NCI-H1105 (cell line): ENCODE measurements at regions not wholly inside any gene's neighbourhood (a gene's known extent, or its start where the extent isn't known, plus 50 kb on each side); places are given as distances from the start of the nearest gene placed in this dataset.

ENCODE experiments used
- DNase-seq: peaks from one replicate; lab custom pipeline; 2025; lab: John Stamatoyannopoulos, UW

GRCh38 chr3:193848547-193848946 is 255.5 kb downstream of the OPA1 start:
- no peak for DNase-seq

- no peak for DNase-seq
Measured at GRCh38 chr3:193850084-193850619, 257.1 kb downstream of the OPA1 start.

GRCh38 chr3:193851428-193851847 is 258.4 kb downstream of the OPA1 start:
- no peak for DNase-seq

- DNase-seq: no peak
Measured at GRCh38 chr3:193851941-193852674, 259.1 kb downstream of the OPA1 start.

- no peak for DNase-seq
Measured at GRCh38 chr3:193852901-193853300, 259.9 kb downstream of the OPA1 start.

- DNase-seq: no peak
Measured at GRCh38 chr3:193853511-193854219, 260.7 kb downstream of the OPA1 start.

GRCh38 chr3:193857996-193858395 is 265.0 kb downstream of the OPA1 start:
- no peak for DNase-seq

- DNase-seq: no peak
Measured at GRCh38 chr3:193859195-193859594, 266.2 kb downstream of the OPA1 start.

- DNase-seq: no peak
Measured at GRCh38 chr3:193861012-193861411, 268.0 kb downstream of the OPA1 start.

GRCh38 chr3:193862843-193863242 is 269.8 kb downstream of the OPA1 start:
- no peak for DNase-seq

- DNase-seq: no peak
Measured at GRCh38 chr3:193863657-193864357, 270.8 kb downstream of the OPA1 start.

GRCh38 chr3:193865339-193865738 is 270.6 kb upstream of the HES1 start:
- DNase-seq: no peak

- no peak for DNase-seq
Measured at GRCh38 chr3:193865896-193866480, 270.0 kb upstream of the HES1 start.

- no peak for DNase-seq
Measured at GRCh38 chr3:193868590-193868989, 267.4 kb upstream of the HES1 start.

- DNase-seq: no peak
Measured at GRCh38 chr3:193869221-193870201, 266.4 kb upstream of the HES1 start.

- DNase-seq: no peak
Measured at GRCh38 chr3:193870376-193871219, 265.4 kb upstream of the HES1 start.

GRCh38 chr3:193871220-193871485 is 264.8 kb upstream of the HES1 start:
- no peak for DNase-seq

- no peak for DNase-seq
Measured at GRCh38 chr3:193872265-193872753, 263.6 kb upstream of the HES1 start.

- DNase-seq: no peak
Measured at GRCh38 chr3:193873426-193874201, 262.3 kb upstream of the HES1 start.
